ENCODE measurements at regions not wholly inside any gene's neighbourhood (a gene's known extent, or its start where the extent isn't known, plus 50 kb on each side); places are given as distances from the start of the nearest gene placed in this dataset.

DNA sequence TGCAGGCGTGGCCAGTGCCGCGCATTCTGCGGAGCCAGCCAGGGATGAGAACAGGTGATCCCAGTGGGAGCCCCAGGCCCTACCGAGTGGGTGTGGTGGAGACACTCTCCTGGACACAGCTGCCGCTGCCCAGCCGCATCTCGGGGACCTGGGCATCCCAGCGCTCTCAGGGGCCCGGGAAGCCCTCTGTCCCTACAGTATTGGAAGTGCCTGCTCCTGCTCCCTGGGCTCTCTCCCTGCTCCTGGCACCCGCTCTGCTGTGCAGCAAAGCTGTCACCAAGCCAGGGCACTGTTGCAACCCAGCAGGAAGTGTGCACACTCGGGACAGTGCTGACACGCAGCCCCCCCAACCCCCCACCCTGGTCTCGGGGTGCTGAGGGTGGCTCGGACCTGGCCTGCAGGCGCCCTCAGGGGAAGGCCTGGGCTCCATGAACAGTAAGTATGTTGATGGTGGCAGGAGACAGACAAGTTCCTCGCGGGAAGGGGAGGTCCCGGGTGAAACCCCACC is 1177.4 kb upstream of the GBE1 start:
- no peak for FAIRE-seq

DNA sequence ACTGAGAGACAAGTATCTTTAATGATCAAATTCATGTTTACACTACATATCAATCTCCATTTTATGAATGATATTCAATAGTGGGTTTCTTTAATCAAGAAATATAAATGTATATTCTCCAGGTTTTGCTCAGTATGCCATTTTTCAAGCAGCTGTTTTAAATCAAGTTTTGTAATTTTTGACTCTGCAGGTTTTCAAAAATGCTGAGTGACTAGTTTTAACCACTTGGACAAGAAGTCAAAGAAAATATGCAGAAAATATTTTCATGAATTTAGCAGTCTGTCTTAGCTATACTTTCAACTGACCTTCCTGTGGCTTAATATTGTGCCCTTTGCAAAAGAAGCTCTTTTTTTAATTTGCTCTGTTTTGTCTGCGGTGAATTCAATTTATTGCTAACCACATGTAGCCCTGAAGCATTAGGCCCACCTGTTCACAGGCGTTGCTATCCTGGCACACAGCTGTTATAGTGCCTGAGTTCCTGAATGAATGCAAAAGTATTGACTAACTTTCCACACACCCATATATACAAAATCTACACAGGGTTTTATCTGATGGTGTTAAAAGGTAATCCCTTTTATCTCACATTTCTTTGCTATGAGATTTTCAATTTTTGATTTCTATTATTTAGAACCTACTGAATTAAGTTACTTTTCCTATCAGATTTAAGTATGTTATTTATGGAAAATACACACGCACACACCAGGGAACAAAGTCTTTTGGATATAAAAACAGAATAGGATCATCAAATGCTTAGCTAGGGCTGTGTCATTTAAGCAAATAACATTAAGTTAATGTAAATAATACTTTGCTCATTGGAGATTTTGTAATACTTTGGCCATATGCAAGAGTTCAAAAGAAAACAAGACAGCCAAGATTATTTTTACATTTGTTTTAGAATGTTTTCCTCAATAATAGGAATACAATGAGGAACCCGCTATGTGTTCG is 1166.1 kb upstream of the GBE1 start:
- FAIRE-seq = no peak

DNA sequence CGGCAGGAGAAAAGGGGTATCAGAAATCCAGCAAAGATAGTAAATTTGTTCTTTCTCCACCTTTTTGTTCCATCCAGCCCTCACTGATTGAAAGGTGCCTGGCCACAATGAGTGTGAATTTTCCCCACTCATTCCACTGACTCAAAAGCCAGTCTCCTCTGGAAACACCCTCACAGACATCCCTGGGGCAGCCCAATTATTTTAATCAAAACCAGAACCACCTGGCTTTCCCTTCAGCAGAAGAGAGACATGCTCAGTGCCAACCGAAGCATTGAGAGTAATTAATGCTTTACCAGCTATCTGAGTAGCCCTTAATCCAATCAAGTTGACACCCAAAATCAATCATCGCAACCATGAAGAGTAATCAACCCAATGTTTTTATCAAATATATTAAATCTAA is 1129.6 kb upstream of the GBE1 start:
- FAIRE-seq = no peak

DNA sequence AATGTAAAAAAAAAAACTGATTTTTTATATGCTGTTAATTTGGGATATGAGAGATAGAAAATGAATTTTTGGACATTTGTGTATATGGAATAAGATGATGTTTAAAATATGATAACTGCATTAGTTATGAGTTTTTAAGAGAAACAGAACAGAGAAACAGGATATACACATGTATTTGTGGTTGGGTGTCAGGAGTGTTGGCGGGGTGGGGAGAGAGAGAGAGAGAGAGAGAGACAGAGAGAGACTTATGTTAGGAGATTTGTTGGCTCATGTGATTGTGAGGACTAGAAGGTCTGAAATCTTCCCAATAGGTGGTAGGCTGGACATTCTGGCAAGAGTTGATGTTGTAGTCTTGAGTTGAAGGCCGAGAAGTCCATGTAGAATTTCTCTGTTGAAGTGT is 1121.6 kb upstream of the GBE1 start:
- no peak for FAIRE-seq

DNA sequence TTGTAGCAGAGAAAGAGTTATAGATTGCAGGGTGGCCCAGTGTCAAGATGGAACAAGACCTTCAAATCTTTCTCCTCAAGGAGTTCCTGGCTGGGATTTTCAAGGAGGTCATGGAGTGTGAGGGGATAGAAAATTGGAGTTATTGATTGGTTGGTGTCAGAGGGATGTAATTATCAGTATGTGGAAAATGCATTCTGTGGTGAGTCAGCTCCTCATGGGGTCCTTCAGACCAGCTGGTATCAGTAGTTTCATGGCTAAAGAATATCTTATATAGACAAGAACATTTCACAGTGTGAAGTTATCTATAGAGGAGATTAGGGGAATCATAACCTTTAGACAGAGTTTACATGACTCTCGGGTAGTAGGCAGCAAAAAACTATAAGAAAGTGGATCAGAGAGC is 1114.0 kb upstream of the GBE1 start:
- no peak for FAIRE-seq

DNA sequence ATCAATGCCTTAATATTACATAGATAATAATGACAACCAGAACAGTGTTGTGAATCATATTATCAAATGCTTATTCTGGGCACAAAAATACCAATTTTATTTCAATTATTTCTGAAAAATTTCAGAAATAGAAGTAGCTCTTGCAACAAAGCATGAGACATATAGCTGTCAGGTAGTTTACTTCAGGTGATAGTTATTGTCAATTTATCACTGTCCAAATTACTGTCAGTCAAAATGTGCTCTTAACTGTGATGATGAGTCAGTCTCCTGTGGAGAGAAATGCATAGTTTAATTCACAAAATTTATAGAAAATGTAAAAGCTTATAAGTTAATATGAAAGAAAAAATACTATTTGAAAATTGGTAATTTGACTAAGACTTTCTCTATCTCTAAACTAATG is 1078.4 kb upstream of the GBE1 start:
- FAIRE-seq = no peak

DNA sequence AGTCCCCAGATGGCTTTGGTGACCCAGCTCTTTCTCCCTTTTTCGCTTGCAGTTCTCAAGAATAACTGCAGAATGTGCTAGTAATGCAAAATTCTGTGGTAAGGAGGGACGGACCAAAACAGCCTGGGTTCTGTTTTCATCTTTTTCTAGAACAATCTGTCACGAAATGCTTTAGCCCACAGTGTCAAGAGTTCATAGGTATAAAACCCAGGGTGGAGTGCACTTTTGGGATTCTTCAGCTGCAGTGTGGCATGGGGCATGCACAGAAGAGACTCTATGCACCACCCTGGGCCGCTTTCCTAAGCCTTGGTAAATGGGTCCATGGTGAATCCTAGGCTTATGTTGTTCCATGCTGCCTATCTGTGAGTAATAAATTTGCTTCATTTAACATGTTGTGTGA is 1072.7 kb upstream of the GBE1 start:
- FAIRE-seq = no peak

DNA sequence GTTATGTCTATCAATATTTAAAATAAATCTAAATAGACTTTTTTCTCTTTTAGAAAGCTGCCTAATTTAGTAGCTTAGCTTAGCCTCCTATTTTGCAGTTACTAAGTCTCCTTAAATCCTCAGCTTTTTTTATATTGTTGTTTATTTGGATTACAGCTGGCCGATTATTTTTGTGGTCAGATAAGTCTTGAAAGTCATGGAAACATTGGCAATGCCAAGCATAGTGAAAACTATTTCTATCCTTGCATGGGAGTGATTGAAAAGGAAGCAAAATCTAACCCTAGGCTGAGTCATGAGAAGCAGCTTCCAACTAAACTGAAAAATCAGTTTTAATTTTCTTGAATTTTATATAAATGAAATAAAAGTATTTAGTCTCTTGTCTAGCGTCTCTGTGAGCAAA is 1063.0 kb upstream of the GBE1 start:
- FAIRE-seq = no peak

DNA sequence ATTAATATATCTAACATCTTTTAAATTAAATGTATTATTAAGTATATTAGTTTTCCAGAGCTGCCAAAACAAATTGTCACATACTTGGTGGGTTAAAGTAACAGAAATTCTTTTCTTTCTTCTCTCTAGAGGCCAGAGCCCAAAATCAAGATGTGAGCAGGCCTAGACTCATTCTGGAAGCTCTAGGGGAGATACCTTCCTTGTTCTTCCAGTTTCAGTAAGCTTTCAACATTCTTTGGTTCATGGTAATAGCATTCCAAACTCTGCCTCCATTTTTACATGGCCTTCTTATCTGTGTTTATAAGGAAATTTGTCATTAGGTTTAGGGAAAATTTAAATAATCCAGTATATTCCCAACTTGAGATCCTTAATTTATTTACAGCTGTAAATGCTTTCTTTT is 1054.6 kb upstream of the GBE1 start:
- FAIRE-seq = no peak

DNA sequence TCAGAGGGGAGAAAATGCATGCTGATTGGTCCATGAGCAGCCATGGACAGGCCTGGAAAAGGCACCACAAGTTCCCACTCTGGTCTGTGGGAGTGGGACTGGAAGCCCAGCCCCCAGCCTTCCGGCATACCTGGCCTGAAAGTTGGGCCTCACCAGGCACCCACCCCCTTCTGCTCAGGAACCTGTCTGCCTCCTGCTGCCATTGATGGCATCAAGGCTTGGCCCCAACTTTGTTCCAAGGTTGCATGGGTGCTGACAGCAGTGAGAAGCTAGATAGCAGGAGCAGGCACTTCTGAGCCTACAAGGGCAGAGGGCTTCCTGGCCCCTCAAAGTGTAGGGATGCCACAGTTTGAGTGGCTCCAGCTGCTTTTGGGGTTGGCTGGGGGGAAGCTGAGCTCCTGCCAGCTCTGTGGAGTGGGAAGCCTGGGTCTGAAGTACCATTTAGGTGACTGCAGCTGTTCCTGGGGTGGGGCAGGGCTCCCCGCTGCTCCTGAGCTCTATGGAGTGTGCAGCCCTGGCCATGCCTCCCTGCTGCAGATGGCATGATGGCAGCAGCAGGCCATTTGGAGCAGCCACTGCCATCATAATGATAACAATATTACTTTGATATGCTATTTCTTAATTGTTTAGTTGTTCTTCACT is 1054.1 kb upstream of the GBE1 start:
- FAIRE-seq = no peak

DNA sequence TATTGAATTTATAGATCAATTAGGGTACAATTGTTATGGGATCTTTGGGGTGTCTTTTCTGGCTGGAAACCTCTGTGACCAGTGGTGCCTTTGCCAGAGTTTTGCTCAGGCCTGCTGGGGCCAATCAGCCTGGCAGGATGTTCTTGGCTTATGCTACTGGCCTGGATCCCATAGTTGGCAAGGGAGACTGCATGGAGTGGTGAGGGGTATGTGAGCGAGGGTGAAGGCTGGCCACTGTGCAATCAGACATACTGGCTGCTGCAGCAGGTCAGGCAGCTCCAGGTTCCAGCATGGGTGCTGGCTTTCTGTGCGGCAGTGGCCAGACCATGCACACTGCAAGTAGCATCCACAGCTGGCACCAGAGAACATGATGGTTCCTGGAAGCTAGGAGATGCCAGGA is 1053.2 kb upstream of the GBE1 start:
- FAIRE-seq = no peak

DNA sequence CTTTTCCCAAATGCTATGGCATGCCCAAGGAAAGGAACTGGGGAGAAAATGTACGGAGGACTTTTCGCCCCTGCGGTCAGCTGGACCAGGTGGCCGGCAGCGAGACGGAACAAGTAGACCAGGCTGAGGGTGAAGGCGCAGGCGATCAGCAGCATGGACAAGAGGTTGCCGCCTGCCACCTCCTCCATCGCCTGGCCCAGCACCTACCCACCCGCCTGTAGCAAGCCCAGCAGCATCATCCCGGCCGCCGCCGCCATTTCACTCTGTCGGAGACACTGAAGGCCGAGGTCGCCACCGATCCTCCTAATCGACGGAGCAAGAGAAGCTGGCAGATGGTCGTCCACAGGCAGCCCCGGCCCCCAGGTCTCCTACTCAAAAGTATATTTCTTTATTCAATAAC is 1046.3 kb upstream of the GBE1 start:
- FAIRE-seq = no peak

DNA sequence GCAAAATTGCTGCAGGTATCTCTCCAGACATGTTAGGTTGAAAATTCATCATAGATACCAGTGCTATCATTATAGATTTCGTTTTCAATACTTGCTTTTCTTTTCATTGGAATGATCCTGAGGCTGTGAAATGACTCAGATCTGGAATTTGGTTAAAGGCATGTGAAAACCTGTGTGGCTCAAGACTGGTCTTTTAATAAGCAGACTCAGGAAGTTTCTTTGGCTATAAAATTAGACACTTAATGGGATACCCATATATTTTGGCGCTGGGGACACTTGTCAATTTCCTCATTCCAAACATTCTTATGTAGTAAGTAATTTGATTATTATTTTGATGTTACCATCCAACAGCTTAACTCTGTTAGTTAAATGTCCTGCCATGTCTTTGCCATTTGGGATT is 1041.1 kb upstream of the GBE1 start:
- FAIRE-seq = no peak

DNA sequence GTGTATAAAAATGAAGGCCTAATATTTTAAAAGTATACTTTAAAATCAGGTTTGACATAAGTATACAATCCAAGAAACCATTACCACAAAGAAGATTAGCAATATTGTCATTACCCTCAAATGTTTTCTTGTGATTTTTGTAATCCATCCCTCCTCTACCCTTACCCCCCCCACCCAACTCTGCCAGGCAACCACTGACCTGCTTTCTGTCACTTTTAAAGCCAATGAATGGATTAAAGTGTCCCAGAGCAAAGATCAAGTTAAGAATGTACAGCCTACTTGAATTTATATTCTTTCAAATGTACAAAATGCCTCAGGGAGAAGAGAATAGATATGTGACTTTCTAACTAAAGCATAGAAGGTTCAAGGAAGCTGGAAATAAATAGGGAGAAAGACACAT is 1038.8 kb upstream of the GBE1 start:
- no peak for FAIRE-seq

DNA sequence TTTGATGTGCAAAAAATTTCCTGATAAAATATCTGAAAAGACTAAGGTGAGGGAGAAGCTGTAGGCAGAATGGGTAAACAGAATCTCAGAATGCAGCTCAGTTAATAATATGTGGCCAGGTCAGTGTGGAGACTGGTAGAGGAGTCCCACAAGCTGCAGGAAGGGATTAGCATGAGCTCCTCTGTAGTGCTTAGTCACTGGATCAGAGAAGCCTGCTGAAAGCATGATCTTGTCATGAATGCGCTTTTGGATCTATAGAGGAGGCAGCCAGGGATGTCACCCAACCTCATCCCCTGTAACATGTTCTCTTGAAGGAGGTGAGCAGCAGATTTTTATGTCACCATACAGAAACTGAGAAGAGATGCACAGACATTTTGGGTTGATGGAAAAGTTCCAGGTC is 1035.3 kb upstream of the GBE1 start:
- FAIRE-seq = no peak

DNA sequence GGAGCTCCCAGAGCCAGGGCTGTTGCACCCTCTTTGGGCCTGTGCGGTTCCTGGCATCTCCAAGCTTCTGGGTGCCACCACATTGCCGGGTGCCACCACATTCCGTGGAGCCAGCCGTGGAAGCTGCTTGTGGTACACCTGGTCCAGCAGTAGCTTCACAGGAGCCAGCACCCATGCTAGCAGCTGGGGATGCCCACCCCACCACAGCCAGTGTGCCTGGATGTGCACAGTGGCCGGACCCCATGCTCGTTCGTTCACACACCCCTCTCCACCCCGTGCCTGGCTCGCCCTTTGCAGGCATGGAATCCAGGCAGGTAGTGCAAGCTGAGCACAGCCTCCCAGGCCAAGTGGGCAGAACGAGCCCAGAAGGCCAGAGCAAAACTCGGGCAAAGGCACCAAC is 1029.8 kb upstream of the GBE1 start:
- FAIRE-seq = no peak

DNA sequence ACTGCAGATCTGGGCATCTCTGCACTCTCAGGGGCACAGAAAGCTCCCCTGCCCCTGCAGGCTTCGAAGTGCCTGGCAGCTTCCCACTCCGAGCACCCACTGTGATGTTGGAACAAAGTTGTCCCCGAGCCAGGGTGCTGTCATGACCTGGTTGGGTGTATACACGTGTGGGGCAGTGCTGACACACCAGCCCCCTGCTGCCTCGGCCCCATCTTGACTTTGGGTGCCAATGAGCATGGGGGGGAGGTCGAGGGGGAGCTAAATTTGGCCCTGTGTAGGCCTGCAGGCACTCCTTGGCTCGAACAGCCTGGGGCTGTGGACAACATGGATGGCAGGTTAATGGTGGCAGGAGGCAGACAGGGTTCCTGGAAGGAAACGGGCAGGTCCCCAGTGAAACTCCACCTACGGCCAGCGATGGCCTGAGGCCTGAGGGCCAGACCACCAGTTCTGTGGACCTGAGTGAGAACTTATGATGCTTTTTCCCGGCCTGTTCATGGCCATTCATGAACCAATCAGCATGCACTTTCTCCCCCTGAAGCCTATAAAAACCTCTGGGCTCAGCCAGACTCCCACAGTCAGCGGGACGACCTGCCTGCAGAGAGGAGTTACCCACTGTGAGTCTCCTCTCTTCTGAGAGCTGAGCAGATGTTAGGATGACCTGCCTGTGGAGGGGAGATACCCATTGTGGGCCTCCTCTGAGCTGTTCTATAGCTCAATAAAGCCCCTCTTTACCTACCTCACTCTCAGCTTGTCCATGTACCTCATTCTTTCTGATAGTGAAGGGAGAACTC is 1029.1 kb upstream of the GBE1 start:
- FAIRE-seq = no peak

DNA sequence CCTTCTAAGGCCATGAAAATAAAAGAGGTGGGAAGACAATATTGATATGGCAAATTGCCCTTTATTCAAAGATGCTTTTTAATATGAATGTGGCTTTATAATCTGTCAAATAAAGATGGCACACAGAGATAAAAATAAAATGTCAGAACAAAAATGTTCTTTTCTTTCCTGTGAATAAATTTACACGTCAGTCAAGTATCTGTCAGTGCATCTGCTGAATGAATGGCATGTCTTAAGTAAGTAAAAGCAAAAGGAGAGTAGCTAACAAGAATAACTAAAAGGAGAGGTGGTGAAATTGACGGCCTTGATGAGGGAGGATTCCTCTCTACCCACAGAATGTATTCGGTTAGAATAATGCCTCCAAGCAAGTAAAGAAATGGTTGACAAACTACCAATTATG is 1021.7 kb upstream of the GBE1 start:
- no peak for FAIRE-seq

DNA sequence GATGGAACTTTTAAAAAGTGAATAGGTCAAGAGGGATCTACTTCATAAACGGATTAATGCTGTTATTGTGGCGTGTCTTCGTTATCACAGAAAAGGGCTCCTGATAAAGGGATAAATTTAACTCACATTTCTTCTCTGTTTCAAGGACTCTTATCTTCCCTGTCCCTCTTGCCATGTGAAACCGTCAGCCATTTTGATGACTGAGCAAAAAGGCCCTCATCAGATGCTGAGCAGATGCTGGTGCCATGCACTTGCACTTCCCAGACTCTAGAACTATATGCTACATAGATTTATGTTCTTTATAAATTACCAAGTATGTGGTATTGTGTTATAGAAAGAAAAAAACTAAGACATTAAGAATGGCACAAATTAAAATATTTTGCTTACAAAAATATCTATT is 1011.8 kb upstream of the GBE1 start:
- no peak for FAIRE-seq

DNA sequence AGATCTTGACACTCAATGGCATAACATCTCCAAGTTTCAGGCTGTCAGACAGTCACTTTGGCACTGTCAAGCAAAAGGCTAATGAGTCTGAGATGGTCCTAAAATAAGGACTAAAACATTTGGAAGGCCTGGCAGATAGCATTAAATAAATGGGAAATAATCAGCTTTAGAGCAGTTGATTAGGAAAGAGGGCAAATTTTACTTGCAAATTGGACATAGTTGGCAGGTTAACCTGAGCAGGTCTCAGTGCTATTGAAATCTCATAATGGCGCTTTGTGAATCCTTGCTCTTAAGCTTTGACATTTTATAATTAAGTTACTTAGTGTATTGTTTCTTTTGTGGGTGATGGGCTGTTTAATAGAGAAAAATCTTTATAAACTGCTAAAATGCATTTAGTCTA is 1003.1 kb upstream of the GBE1 start:
- FAIRE-seq = no peak

DNA sequence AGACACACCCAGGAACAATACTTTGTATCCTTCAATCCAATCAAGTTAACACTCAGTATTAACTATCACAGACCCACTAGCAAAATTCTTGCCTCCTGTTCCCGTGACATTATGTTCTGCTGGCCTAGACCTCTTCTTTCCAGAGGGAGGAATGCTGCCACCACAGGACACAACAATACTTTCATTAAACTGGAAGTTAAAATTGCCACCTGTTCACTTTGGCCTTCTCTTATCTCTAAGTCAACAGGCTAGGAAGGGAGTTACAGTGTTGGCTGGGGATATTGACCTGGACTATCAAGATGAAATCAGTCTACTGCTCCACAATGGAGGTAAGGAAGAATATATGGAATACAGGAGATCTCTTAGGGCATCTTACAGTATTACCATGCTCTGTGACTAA is 1000.4 kb upstream of the GBE1 start:
- no peak for FAIRE-seq

DNA sequence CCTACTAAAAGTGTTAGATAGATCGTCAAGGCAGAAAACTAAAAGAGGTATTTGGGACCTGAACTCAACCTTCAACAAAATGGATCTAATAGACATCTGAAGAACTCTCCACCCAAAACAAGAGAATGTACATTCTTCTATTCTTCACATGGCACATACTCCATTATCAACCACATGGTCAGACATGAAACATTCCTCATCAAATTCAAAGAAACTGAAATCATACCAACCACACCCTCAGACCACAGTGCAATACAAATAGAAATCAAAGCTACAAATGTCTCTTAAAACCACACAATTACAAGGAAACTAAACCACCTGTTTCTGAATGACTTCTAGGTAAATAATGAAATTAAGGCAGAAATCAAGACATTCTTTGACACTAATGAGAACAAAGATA is 984.1 kb upstream of the GBE1 start:
- FAIRE-seq = no peak

DNA sequence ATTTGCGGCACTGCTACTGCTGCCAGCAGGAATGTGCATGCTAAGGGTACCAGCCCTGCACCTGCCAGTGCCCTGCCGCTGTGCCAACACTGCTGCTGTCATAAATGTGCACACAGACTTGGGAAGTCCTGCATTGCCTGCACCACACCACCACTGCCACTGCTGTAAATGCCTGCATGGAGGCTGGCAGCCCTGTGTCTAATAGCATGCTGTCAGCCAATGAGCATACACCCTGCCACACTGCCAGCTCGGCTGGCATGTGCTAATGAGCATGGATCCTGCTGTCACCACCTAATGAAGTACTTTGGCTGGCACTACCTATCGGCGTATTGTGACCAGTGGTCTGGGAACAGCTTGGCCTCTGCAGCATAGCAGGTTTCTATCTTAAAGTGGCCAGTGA is 981.8 kb upstream of the GBE1 start:
- no peak for FAIRE-seq

DNA sequence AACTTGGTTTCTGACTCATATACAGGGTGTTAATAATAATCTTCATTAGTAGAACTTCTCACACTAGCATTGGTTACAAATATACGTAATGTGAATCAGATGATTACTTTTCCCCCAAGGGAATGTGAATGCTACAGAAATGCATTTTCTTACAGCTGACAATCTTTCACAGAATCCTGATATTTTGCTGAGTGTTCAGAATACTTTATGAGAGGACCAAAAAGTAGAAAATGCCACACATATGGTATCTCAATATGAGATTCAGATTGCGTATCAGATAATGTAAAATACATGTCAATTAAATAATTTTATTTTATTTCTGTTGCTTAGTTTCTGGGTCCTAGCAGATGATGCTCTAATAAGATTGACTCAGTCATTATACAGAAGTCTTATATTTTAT is 979.9 kb upstream of the GBE1 start:
- no peak for FAIRE-seq
